ENCODE measurements at regions not wholly inside any gene's neighbourhood (a gene's known extent, or its start where the extent isn't known, plus 50 kb on each side); places are given as distances from the start of the nearest gene placed in this dataset.

DNA sequence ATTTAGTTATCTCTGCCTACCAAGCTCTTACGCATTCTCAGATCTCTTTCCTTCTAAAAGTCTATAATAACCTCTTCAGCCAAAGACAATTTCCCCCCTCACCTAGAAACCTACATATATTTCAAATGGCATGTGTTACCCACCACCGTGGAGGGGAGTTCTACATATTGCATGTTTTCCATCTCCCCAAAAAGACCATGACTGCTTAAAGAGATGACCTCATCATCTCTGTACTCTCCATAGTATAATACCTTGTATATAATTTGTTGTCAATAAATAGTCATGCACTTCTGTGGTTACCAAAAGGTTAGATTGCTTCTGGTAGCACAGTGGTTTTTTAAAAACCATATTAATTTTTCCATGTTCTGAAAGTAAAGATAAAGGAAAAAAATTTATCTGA is 148.4 kb downstream of the TBX18 start:
- TF ChIP-seq, protein P1, sequence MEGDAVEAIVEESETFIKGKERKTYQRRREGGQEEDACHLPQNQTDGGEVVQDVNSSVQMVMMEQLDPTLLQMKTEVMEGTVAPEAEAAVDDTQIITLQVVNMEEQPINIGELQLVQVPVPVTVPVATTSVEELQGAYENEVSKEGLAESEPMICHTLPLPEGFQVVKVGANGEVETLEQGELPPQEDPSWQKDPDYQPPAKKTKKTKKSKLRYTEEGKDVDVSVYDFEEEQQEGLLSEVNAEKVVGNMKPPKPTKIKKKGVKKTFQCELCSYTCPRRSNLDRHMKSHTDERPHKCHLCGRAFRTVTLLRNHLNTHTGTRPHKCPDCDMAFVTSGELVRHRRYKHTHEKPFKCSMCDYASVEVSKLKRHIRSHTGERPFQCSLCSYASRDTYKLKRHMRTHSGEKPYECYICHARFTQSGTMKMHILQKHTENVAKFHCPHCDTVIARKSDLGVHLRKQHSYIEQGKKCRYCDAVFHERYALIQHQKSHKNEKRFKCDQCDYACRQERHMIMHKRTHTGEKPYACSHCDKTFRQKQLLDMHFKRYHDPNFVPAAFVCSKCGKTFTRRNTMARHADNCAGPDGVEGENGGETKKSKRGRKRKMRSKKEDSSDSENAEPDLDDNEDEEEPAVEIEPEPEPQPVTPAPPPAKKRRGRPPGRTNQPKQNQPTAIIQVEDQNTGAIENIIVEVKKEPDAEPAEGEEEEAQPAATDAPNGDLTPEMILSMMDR (IDR thresholded peaks at IDR 0.05; ENCODE audit: low read depth, low read length, poor library complexity, severe bottlenecking) = no peak
- TF ChIP-seq EZH2phosphoT487 (IDR thresholded peaks at IDR 0.05; ENCODE audit: borderline replicate concordance, low read length) = no peak
